Parathyroid adenoma (tissue), 2 donors: ENCODE measurements at regions not wholly inside any gene's neighbourhood (a gene's known extent, or its start where the extent isn't known, plus 50 kb on each side); places are given as distances from the start of the nearest gene placed in this dataset.

Experiments
- H2AFZ ChIP-seq: fragments of 300-600 bp; sonication (generic); one replicate; pipeline ENCODE4 v1.7.0; 2017; ENCODE audit warnings: antibody characterized with exemption, mild to moderate bottlenecking
- H3K27ac ChIP-seq: fragments of 300-600 bp; sonication (generic); one replicate; pipeline ENCODE4 v1.7.0; 2017
- H3K27me3 ChIP-seq: fragments of 300-600 bp; sonication (generic); one replicate; pipeline ENCODE4 v1.7.0; 2017; ENCODE audit warnings: low read length; ENCODE audit not compliant: control insufficient read depth, insufficient read depth
- H3K36me3 ChIP-seq: fragments of 300-600 bp; sonication (generic); one replicate; pipeline ENCODE4 v1.7.0; 2017; ENCODE audit warnings: low read length; ENCODE audit not compliant: control insufficient read depth, insufficient read depth
- H3K4me1 ChIP-seq: fragments of 300-600 bp; sonication (generic); one replicate; pipeline ENCODE4 v1.7.0; 2017; ENCODE audit warnings: control low read depth
- H3K4me2 ChIP-seq: fragments of 300-600 bp; sonication (generic); one replicate; pipeline ENCODE4 v1.7.0; 2017; ENCODE audit warnings: low read length
- H3K4me3 ChIP-seq: fragments of 300-600 bp; sonication (generic); one replicate; pipeline ENCODE4 v1.7.0; 2017; ENCODE audit warnings: low read depth, low read length
- H3K79me2 ChIP-seq: fragments of 300-600 bp; sonication (generic); one replicate; pipeline ENCODE4 v1.7.0; 2017; ENCODE audit warnings: control low read depth
- H3K9ac ChIP-seq: fragments of 300-600 bp; sonication (generic); one replicate; pipeline ENCODE4 v1.7.0; 2017; ENCODE audit warnings: mild to moderate bottlenecking
- H3K9me3 ChIP-seq: fragments of 300-600 bp; sonication (generic); one replicate; pipeline ENCODE4 v1.7.0; 2017; ENCODE audit warnings: low read length; ENCODE audit not compliant: control insufficient read depth
- CTCF ChIP-seq: fragments of 300-600 bp; sonication (generic); IDR thresholded peaks from one replicate; pipeline ENCODE4 v1.7.0; 2017; ENCODE audit warnings: antibody characterized with exemption, mild to moderate bottlenecking
- donor health status: primary hyperparathyroidism.

- Histone ChIP-seq H3K27me3 (no peaks in the 10 kb centered on the region), H3K27ac (no peak overlapping the region), H3K36me3 (no peaks in the 10 kb centered on the region), H3K79me2 (no peaks in the 10 kb centered on the region), H2AFZ (no peak overlapping the region), H3K9me3 (no peaks in the 10 kb centered on the region), H3K4me3 (no peak overlapping the region), H3K4me2 (no peak overlapping the region), H3K9ac (no peak overlapping the region), H3K4me1 (no peaks in the 10 kb centered on the region)
- TF ChIP-seq CTCF = no peak
These were observed 70.4 kb upstream of the GPBP1 start for GRCh38 chr5:57103317-57103907.

- H3K4me2 ChIP-seq = no peak overlapping the region
- no peak overlapping the region for H2AFZ ChIP-seq
- no peak overlapping the region for H3K4me3 ChIP-seq
- H3K27ac ChIP-seq = no peak overlapping the region
- no peak for TF ChIP-seq CTCF
- H3K27me3 ChIP-seq = no peaks in the 10 kb centered on the region
- H3K9ac ChIP-seq = no peak overlapping the region
- H3K36me3 ChIP-seq = no peaks in the 10 kb centered on the region
- no peaks in the 10 kb centered on the region for H3K9me3 ChIP-seq
- no peaks in the 10 kb centered on the region for H3K4me1 ChIP-seq
- H3K79me2 ChIP-seq = no peaks in the 10 kb centered on the region
These were observed 67.2 kb upstream of the GPBP1 start for GRCh38 chr5:57106661-57107060.

GRCh38 chr5:57111993-57112392, 61.9 kb upstream of the GPBP1 start:
- Histone ChIP-seq H3K4me1 (no peaks in the 10 kb centered on the region), H3K4me3 (no peak overlapping the region), H3K9me3 (no peaks in the 10 kb centered on the region), H3K79me2 (no peaks in the 10 kb centered on the region), H3K4me2 (no peak overlapping the region), H3K27me3 (no peaks in the 10 kb centered on the region), H2AFZ (no peak overlapping the region), H3K36me3 (no peaks in the 10 kb centered on the region), H3K27ac (no peak overlapping the region), H3K9ac (no peak overlapping the region)
- TF ChIP-seq CTCF = no peak

GRCh38 chr5:57113481-57113880, 60.4 kb upstream of the GPBP1 start:
- Histone ChIP-seq H3K9me3 (no peaks in the 10 kb centered on the region), H3K79me2 (no peaks in the 10 kb centered on the region)
- TF ChIP-seq CTCF = no peak

GRCh38 chr5:57117596-57117995, 56.3 kb upstream of the GPBP1 start:
- Histone ChIP-seq H3K4me3 (no peak overlapping the region), H3K27ac (no peak overlapping the region), H3K9me3 (no peaks in the 10 kb centered on the region), H3K36me3 (no peaks in the 10 kb centered on the region), H3K4me1 (no peaks in the 10 kb centered on the region), H2AFZ (no peak overlapping the region), H3K27me3 (no peaks in the 10 kb centered on the region), H3K4me2 (no peak overlapping the region), H3K9ac (no peak overlapping the region), H3K79me2 (no peaks in the 10 kb centered on the region)
- TF ChIP-seq CTCF = no peak

More at GRCh38 chr5:57113481-57113880, 60.4 kb upstream of the GPBP1 start:
- no peaks in the 10 kb centered on the region for H3K4me1 ChIP-seq
- H3K27me3 ChIP-seq = no peaks in the 10 kb centered on the region
- no peak overlapping the region for H2AFZ ChIP-seq
- H3K4me3 ChIP-seq = no peak overlapping the region
- no peak overlapping the region for H3K9ac ChIP-seq
- no peak overlapping the region for H3K27ac ChIP-seq
- no peak overlapping the region for H3K4me2 ChIP-seq
- no peaks in the 10 kb centered on the region for H3K36me3 ChIP-seq
